ENCODE measurements at regions not wholly inside any gene's neighbourhood (a gene's known extent, or its start where the extent isn't known, plus 50 kb on each side); places are given as distances from the start of the nearest gene placed in this dataset.

GRCh38 chr6:169886631-169887227 is 135.3 kb downstream of the ERMARD start:
- TF ChIP-seq POLR2A (IDR thresholded peaks at IDR 0.05; ENCODE audit: extremely low read depth, insufficient read length) (no peak), CTCF (IDR thresholded peaks at IDR 0.05; ENCODE audit: low read depth, low read length) (no peak), MYC (IDR thresholded peaks at IDR 0.05; ENCODE audit: low read depth, low read length) (no peak), MAX (IDR thresholded peaks at IDR 0.05; ENCODE audit: low read depth, low read length) (no peak)
